Liver (tissue), 8 donors: ENCODE measurements at regions not wholly inside any gene's neighbourhood (a gene's known extent, or its start where the extent isn't known, plus 50 kb on each side); places are given as distances from the start of the nearest gene placed in this dataset.
"Not testable (repeated sequence)": the region's sequence is repeated elsewhere in the genome, so short reads cannot be mapped to it uniquely, and the experiment has no call there.

Source experiments
- DNase-seq: peaks from one replicate; pipeline ENCODE4 v3.0.0-alpha.2; 2017; ENCODE audit warnings: low spot score
- H3K27ac ChIP-seq, 2 donors: one replicate each; pipeline ENCODE4 v1.7.0; 2013; ENCODE audit warnings: inconsistent platforms in 2 of 2, low read length in 2 of 2, control low read depth in 1 of 2, low read depth in 1 of 2, mild to moderate bottlenecking in 1 of 2
- H3K27me3 ChIP-seq, 4 donors: one replicate each; pipeline versions ENCODE4 v1.6.1 to v1.7.0; 2013; ENCODE audit warnings: low read length in 3 of 4, inconsistent platforms in 1 of 4, mild to moderate bottlenecking in 1 of 4, moderate library complexity in 1 of 4; ENCODE audit not compliant: control insufficient read depth in 4 of 4, insufficient read depth in 4 of 4
- H3K36me3 ChIP-seq, 4 donors: one replicate each; pipeline versions ENCODE4 v1.6.1 to v1.7.0; 2013; ENCODE audit warnings: low read length in 3 of 4, mild to moderate bottlenecking in 3 of 4, low read depth in 1 of 4, moderate library complexity in 1 of 4; ENCODE audit not compliant: control insufficient read depth in 4 of 4, insufficient read depth in 3 of 4
- H3K4me1 ChIP-seq, 4 donors: one replicate each; pipeline versions ENCODE4 v1.6.1 to v1.7.0; 2013; ENCODE audit warnings: low read length in 3 of 4, mild to moderate bottlenecking in 3 of 4, moderate library complexity in 1 of 4; ENCODE audit not compliant: control insufficient read depth in 4 of 4, insufficient read depth in 4 of 4
- H3K4me3 ChIP-seq, 3 donors: one replicate each; pipeline versions ENCODE4 v1.6.1 to v1.7.0; 2013; ENCODE audit warnings: low read length in 3 of 3, control low read depth in 1 of 3, low read depth in 1 of 3, mild to moderate bottlenecking in 1 of 3
- H3K9ac ChIP-seq, 2 donors: one replicate each; pipeline ENCODE4 v1.7.0; 2013; ENCODE audit warnings: low read length in 2 of 2, mild to moderate bottlenecking in 2 of 2, moderate library complexity in 2 of 2, control low read depth in 1 of 2, low read depth in 1 of 2
- H3K9me3 ChIP-seq, 4 donors: one replicate each; pipeline versions ENCODE4 v1.6.1 to v1.7.0; 2013; ENCODE audit warnings: low read length in 3 of 4; ENCODE audit not compliant: control insufficient read depth in 4 of 4
- ATF3 ChIP-seq: IDR thresholded peaks from 2 replicates; pipeline ENCODE4 v1.6.1; 2016; ENCODE audit warnings: antibody characterized with exemption
- CTCF ChIP-seq: fragments of 150-350 bp; IDR thresholded peaks from 2 replicates; pipeline ENCODE4 v1.5.1; 2017; ENCODE audit warnings: improper control_type of control experiment, low read depth, low read length; ENCODE audit not compliant: missing input control
- EGR1 ChIP-seq, 2 donors: IDR thresholded peaks; 2 replicates each; pipeline ENCODE4 v1.6.1; 2016 to 2018; ENCODE audit warnings: antibody characterized with exemption in 2 of 2, low read depth in 2 of 2
- FOXA1 ChIP-seq: IDR thresholded peaks from 2 replicates; pipeline ENCODE4 v1.6.1; 2016; ENCODE audit warnings: antibody characterized with exemption
- FOXA2 ChIP-seq: IDR thresholded peaks from 2 replicates; pipeline ENCODE4 v1.6.1; 2016; ENCODE audit warnings: antibody characterized with exemption
- GABPA ChIP-seq, 2 donors: IDR thresholded peaks in 1 of 2; conservative IDR thresholded peaks in 1 of 2; 2 replicates each; pipeline ENCODE4 v1.6.1; 2016; ENCODE audit warnings: antibody characterized with exemption in 2 of 2, mild to moderate bottlenecking in 1 of 2, moderate library complexity in 1 of 2
- HNF4A ChIP-seq, 2 donors: conservative IDR thresholded peaks; 2 replicates each; pipeline ENCODE4 v1.6.1; 2016; ENCODE audit warnings: antibody characterized with exemption in 2 of 2, mild to moderate bottlenecking in 2 of 2
- HNF4G ChIP-seq: IDR thresholded peaks from 2 replicates; pipeline ENCODE4 v1.6.1; 2016; ENCODE audit warnings: antibody characterized with exemption
- JUND ChIP-seq, 2 donors: IDR thresholded peaks; 2 replicates each; pipeline ENCODE4 v1.6.1; 2016; ENCODE audit warnings: antibody characterized with exemption in 2 of 2
- MAX ChIP-seq: IDR thresholded peaks from 2 replicates; pipeline ENCODE4 v1.6.1; 2016; ENCODE audit warnings: antibody characterized with exemption
- NR2F2 ChIP-seq: IDR thresholded peaks from 2 replicates; pipeline ENCODE4 v1.6.1; 2016; ENCODE audit warnings: antibody characterized with exemption
- RAD21 ChIP-seq, 2 donors: IDR thresholded peaks; 2 replicates each; pipeline ENCODE4 v1.6.1; 2016; ENCODE audit warnings: antibody characterized with exemption in 2 of 2, mild to moderate bottlenecking in 2 of 2
- REST ChIP-seq: IDR thresholded peaks from 2 replicates; pipeline ENCODE4 v1.6.1; 2016; ENCODE audit warnings: antibody characterized with exemption, mild to moderate bottlenecking
- SP1 ChIP-seq: IDR thresholded peaks from 2 replicates; pipeline ENCODE4 v1.6.1; 2018; ENCODE audit warnings: antibody characterized with exemption, mild to moderate bottlenecking
- TAF1 ChIP-seq: conservative IDR thresholded peaks from 2 replicates; pipeline ENCODE4 v1.6.1; 2016; ENCODE audit warnings: antibody characterized with exemption, mild to moderate bottlenecking
- YY1 ChIP-seq: IDR thresholded peaks from 2 replicates; pipeline ENCODE4 v1.6.1; 2016; ENCODE audit warnings: antibody characterized with exemption, mild to moderate bottlenecking
- ZBTB33 ChIP-seq: IDR thresholded peaks from 2 replicates; pipeline ENCODE4 v1.6.1; 2016; ENCODE audit warnings: antibody characterized with exemption
- WGBS: extraction: QIAGEN DNeasy Blood & Tissue Kit; methylation state at CpG from one replicate; pipeline ENCODE4 v1.1.7; 2013; 5-methylcytosine and 5-hydroxymethylcytosine counted together
- donor health status: healthy.
- donor health status: healthy.
- donor health status: healthy.
- donor health status: healthy.
- donor health status: healthy.

- H3K4me3 ChIP-seq: no peak overlapping the region
- H3K9me3 ChIP-seq: peaks cover 0 to 1% (median 0%) of the 10 kb centered on the region in 4 donors
- H3K27me3 ChIP-seq: no peaks in the 10 kb centered on the region
- WGBS: 72% methylated on average over 5 of the region's 5 CpGs
- no peak overlapping the region for H3K27ac ChIP-seq
- H3K9ac ChIP-seq: no peak overlapping the region
- DNase-seq: no peak
- TF ChIP-seq GABPA (IDR thresholded peaks at IDR 0.05 in 1 of 2, conservative IDR thresholded peaks at IDR 0.05 in 1 of 2) (no peak), NR2F2 (no peak), EGR1 (IDR thresholded peaks at IDR 0.05; ENCODE audit: low read depth in 2 of 2) (no peak), JUND (IDR thresholded peaks at IDR 0.05) (no peak), HNF4A (conservative IDR thresholded peaks at IDR 0.05) (no peak), REST (no peak), SP1 (no peak), MAX (no peak), TAF1 (no peak), ATF3 (no peak), ZBTB33 (no peak), YY1 (no peak), CTCF (no peak), FOXA2 (no peak), HNF4G (no peak), FOXA1 (no peak), RAD21 (IDR thresholded peaks at IDR 0.05) (no peak)
- no peaks in the 10 kb centered on the region for H3K36me3 ChIP-seq
- no peaks in the 10 kb centered on the region for H3K4me1 ChIP-seq
Observed at GRCh38 chr20:48521121-48521520, 306.7 kb downstream of the PREX1 start.

GRCh38 chr20:48516196-48516595 lies 311.6 kb downstream of the PREX1 start:
- not testable (repeated sequence) for H3K27ac ChIP-seq, H3K27me3 ChIP-seq, H3K9me3 ChIP-seq, H3K9ac ChIP-seq, H3K4me1 ChIP-seq, H3K36me3 ChIP-seq, H3K4me3 ChIP-seq, DNase-seq
- 58% methylated on average over 11 of the region's 11 CpGs for WGBS

GRCh38 chr20:48514577-48514976 lies 313.2 kb downstream of the PREX1 start:
- not testable (repeated sequence) for H3K36me3 ChIP-seq, H3K27me3 ChIP-seq, H3K9me3 ChIP-seq, H3K27ac ChIP-seq, H3K4me3 ChIP-seq, H3K9ac ChIP-seq, H3K4me1 ChIP-seq, DNase-seq
- WGBS: 72% methylated on average over 10 of the region's 12 CpGs

- not testable (repeated sequence) for H3K36me3 ChIP-seq, H3K9me3 ChIP-seq, H3K27me3 ChIP-seq, H3K9ac ChIP-seq, DNase-seq, H3K4me3 ChIP-seq, H3K4me1 ChIP-seq, H3K27ac ChIP-seq
- WGBS: 85% methylated on average over 15 of the region's 16 CpGs
Observed at GRCh38 chr20:48512539-48512938, 315.3 kb downstream of the PREX1 start.
